Mucosa of descending colon (tissue), 3 donors: ENCODE measurements at regions not wholly inside any gene's neighbourhood (a gene's known extent, or its start where the extent isn't known, plus 50 kb on each side); places are given as distances from the start of the nearest gene placed in this dataset.

Experiments
- ATAC-seq: fragments of 200-7000 bp; cut with Tn5 transposase; one replicate; pipeline ENCODE4 v1.9.1; 2020; ENCODE audit warnings: mild to moderate bottlenecking, moderate library complexity
- DNase-seq, 3 donors: peaks; one replicate each; pipeline ENCODE4 v3.0.0-alpha.2; 2020
- H3K36me3 ChIP-seq: fragments of 200-600 bp; one replicate; pipeline ENCODE4 v1.8.0; 2021; ENCODE audit warnings: low read depth, mild to moderate bottlenecking
- H3K4me1 ChIP-seq: fragments of 200-600 bp; one replicate; pipeline ENCODE4 v1.8.0; 2021; ENCODE audit warnings: low read depth, mild to moderate bottlenecking
- H3K4me3 ChIP-seq: fragments of 200-600 bp; one replicate; pipeline ENCODE4 v1.8.0; 2021; ENCODE audit warnings: mild to moderate bottlenecking
- H3K9me3 ChIP-seq: fragments of 200-600 bp; one replicate; pipeline ENCODE4 v1.8.0; 2021; ENCODE audit warnings: mild to moderate bottlenecking
- intact Hi-C, 2 donors: fragments of 100-400 bp; cut with DNase I in 1 of 2; cut with micrococcal nuclease in 1 of 2; formaldehyde crosslinking; loops; one replicate each; pipeline versions ENCODE4 v1.11.0 to v1.11.1; 2022; cut with DNase I, micrococcal nuclease
- TF ChIP-seq, protein P1 (sequence below): fragments of 200-600 bp; IDR thresholded peaks from one replicate; pipeline ENCODE4 v1.8.0; 2022; ENCODE audit warnings: antibody characterized with exemption, mild to moderate bottlenecking
- donor health status: DM: no; HTN: no; CAD: no; lungs with moderate emphysema.
- donor health status: DM: no; HTN: no; CAD: no.
- donor health status: DM: no; HTN: yes; CAD: no.

DNA sequence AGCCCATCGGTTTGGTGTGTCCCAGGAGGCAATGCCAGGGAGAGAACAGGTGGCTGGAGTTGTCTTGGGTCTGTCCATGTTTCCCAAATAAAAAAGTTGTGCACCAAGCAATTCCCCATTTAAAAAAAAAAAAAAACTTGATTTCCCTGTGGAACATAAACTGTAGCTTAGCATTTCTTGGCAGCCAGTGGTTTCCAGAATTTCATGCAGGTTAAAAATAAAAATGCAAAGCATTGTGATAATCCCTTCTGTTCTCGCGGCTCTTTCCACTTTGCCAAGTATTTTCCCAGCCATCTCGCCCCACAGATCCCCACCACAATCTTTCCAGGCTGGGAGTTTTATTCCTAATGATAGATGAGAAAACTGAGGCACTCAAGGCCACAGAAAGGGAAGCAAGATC, 51.4 kb upstream of the MSX1 start:
- ATAC-seq (no peak), DNase-seq (no peak)
- Histone ChIP-seq H3K4me1 (no peaks in the 10 kb centered on the region), H3K4me3 (no peak overlapping the region), H3K36me3 (no peaks in the 10 kb centered on the region), H3K9me3 (no peaks in the 10 kb centered on the region)
- intact Hi-C loops = no loop called here
- TF ChIP-seq, protein P1, sequence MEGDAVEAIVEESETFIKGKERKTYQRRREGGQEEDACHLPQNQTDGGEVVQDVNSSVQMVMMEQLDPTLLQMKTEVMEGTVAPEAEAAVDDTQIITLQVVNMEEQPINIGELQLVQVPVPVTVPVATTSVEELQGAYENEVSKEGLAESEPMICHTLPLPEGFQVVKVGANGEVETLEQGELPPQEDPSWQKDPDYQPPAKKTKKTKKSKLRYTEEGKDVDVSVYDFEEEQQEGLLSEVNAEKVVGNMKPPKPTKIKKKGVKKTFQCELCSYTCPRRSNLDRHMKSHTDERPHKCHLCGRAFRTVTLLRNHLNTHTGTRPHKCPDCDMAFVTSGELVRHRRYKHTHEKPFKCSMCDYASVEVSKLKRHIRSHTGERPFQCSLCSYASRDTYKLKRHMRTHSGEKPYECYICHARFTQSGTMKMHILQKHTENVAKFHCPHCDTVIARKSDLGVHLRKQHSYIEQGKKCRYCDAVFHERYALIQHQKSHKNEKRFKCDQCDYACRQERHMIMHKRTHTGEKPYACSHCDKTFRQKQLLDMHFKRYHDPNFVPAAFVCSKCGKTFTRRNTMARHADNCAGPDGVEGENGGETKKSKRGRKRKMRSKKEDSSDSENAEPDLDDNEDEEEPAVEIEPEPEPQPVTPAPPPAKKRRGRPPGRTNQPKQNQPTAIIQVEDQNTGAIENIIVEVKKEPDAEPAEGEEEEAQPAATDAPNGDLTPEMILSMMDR = no peak

DNA sequence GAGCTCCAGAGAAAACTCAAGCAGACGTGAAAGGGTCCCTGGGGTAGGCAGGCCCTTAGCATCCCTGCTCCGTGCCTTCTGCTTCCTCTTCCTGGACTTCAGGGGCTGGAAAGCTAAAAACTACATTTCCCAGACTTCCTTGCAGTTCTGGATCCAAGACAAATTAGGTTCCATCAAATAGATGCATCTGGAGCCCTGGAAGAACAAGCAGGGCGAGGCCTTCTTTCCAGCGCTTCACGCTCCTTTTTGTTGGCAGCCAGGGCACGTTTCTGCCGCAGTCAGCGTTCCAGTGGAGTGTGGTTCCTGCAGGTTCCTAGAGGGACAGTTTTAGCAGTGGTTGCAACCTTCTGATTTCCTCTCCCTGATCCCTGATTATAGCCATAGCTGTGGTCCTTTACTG, 53.6 kb upstream of the MSX1 start:
- TF ChIP-seq, protein P1 = no peak
- Histone ChIP-seq H3K4me1 (no peaks in the 10 kb centered on the region), H3K9me3 (no peaks in the 10 kb centered on the region), H3K36me3 (no peaks in the 10 kb centered on the region), H3K4me3 (no peak overlapping the region)
- DNase-seq = no peak
- intact Hi-C loops = no loop called here
- no peak for ATAC-seq

DNA sequence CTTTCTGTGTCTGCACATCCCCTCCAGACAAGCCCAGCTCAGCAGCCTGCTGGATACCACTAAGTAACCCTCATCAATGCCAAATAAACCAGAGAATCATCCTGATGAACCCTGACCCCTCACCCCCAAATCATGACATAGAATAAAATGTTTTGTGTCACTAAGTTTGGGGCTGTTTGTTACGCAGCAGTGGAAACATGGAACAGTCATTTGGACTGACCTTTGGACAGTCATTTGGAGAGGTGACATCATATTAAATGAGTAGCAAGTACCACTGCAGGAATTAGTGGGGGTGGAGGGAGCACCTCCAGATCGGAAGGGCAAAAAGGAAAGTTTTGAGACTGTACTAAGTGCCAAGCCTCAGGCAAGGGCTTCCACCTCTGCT, 55.6 kb upstream of the MSX1 start:
- Histone ChIP-seq H3K9me3 (no peaks in the 10 kb centered on the region), H3K4me3 (no peak overlapping the region), H3K36me3 (no peaks in the 10 kb centered on the region), H3K4me1 (no peaks in the 10 kb centered on the region)
- ATAC-seq (no peak), DNase-seq (no peak)
- intact Hi-C loops = no loop called here
- TF ChIP-seq, protein P1 = no peak

DNA sequence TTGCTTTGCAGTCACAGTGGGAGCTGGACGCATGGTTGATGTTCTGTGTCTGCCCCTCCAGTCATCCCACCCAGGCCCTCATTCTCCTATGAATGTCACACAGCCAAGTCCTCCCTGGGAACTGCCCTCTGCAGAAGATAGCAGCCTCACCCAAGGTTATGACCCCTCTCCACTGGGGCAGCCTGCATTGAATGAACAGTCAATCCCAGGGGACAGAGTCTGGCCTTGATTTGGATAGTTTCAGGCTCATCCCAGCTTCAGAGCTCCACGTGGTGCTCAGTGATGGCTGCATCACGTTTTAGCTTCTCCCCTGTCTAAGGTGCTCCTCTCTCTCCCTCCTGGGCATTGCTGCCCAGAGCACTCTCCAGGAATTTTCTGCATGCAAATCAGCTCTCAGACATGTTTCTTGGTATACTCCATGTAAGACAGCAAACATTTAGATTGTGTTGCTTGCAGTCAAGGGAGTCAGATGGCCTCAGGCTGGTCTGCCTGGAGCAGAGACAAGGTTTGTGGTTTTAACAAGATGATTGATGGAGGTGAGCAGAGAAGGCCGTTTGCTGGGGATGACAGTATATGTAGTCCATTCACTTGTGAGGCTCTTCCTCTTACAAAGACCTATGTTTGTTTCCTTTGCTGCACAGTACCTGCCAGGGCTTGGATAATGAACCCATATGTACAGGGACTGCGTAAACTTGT, 56.1 kb upstream of the MSX1 start:
- no peaks in the 10 kb centered on the region for H3K36me3 ChIP-seq
- H3K4me1 ChIP-seq = no peaks in the 10 kb centered on the region
- no peak overlapping the region for H3K4me3 ChIP-seq
- intact Hi-C loops = no loop called here
- TF ChIP-seq, protein P1 = no peak
- no peak for ATAC-seq
- H3K9me3 ChIP-seq = no peaks in the 10 kb centered on the region
- no peak for DNase-seq

DNA sequence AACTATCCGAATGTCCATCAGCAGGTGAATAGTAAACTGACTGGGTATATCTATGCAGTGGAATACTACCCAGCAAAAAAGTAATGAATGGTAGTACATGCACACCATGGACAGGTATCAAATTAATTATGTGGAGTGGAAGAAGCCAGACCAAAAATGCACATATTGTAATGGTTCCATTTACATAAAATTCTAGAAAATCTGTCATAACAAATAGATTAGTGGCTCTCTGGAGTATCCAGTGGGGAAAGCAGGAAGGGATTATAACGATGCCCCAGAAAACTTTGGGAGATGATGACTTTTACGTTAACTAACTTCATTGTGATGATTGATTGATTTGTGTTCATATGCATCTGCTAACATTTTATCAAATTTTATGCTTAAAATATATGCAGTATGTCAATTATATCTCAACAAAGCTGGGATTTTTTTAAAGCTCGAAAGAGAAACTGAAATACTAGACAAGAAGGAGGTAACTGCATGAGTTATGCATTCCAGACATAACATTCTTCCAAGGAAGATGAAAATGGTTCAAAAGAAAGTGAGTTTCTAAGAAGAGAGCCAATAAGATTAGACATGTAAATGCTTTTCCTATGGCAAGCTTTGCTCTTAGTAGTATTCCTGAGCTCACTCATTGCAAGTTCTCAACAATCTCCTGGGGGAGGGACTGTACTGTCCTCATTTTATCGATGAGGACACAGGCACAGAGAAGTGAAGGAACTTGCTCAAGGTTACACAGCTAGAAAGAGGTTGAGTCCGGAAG, 58.6 kb upstream of the MSX1 start:
- TF ChIP-seq, protein P1 = no peak
- Histone ChIP-seq H3K4me1 (no peaks in the 10 kb centered on the region), H3K4me3 (no peak overlapping the region), H3K36me3 (no peaks in the 10 kb centered on the region), H3K9me3 (no peaks in the 10 kb centered on the region)
- intact Hi-C loops = no loop called here
- no peak for DNase-seq
- no peak for ATAC-seq
